Activated CD8-positive, alpha-beta T cell treated with anti-CD3 and anti-CD28 coated beads for 36 hours (primary cell): ENCODE measurements at regions not wholly inside any gene's neighbourhood (a gene's known extent, or its start where the extent isn't known, plus 50 kb on each side); places are given as distances from the start of the nearest gene placed in this dataset.

Source experiments
- ATAC-seq: fragments of 200-7000 bp; cut with Tn5 transposase; one replicate; pipeline ENCODE4 v1.10.0; 2021; ENCODE audit warnings: mild to moderate bottlenecking, moderate library complexity
- CTCF ChIA-PET: fragments of 350-600 bp; sonication (Branson Sonifier 250); formaldehyde crosslinking; loops from one replicate; lab custom pipeline; 2021; ENCODE audit warnings: antibody characterized with exemption; lab: Charles Lee
- POLR2A ChIA-PET: fragments of 350-600 bp; sonication (Branson Sonifier 250); formaldehyde crosslinking; loops from one replicate; lab custom pipeline; 2021; ENCODE audit warnings: antibody characterized with exemption; lab: Charles Lee
- DNase-seq: peaks from one replicate; pipeline ENCODE4 v3.0.0-alpha.2; 2020
- H3K27ac Mint-ChIP-seq: one replicate; pipeline ENCODE4 v1.8.0; 2021; ENCODE audit warnings: mild to moderate bottlenecking, mixed read lengths
- H3K27me3 Mint-ChIP-seq: one replicate; pipeline ENCODE4 v1.8.0; 2021; ENCODE audit warnings: mixed read lengths
- H3K36me3 Mint-ChIP-seq: one replicate; pipeline ENCODE4 v1.8.0; 2021; ENCODE audit warnings: low read depth, mixed read lengths
- H3K4me1 Mint-ChIP-seq: one replicate; pipeline ENCODE4 v1.8.0; 2021; ENCODE audit warnings: low read depth, mixed read lengths
- H3K4me3 Mint-ChIP-seq: one replicate; pipeline ENCODE4 v1.8.0; 2021; ENCODE audit warnings: mild to moderate bottlenecking, moderate library complexity, mixed read lengths
- H3K9me3 Mint-ChIP-seq: one replicate; pipeline ENCODE4 v1.8.0; 2021; ENCODE audit warnings: mixed read lengths
- intact Hi-C: fragments of 100-400 bp; cut with micrococcal nuclease; formaldehyde crosslinking; loops from one replicate; pipeline ENCODE4 v1.10.0; 2022
- TF ChIP-seq, protein P1 (sequence below): fragments of 200-600 bp; IDR thresholded peaks from one replicate; pipeline ENCODE4 v1.8.0; 2022; ENCODE audit warnings: antibody characterized with exemption, mild to moderate bottlenecking

DNA sequence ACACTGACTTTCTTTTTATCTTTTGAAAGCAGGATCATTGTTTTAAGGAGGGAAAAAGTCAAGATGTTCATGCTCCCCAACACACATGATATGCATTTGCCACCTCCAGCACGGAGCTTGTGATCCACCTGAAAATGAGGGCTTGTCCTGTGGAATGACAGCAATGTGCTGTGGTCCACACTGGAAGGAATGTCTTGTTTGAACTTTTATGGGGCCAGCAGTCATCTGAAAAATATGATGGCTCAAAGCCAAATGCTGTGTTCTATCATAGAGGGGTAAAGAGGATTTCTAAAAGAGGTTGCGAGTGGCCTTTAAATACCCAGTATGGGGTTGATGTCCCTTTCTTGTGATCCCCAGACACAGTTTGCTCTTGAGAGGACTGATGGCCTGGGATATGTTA lies 226.5 kb upstream of the SPRED2 start:
- ChIA-PET POLR2A (no interaction called here), CTCF (no interaction called here)
- Mint-ChIP-seq H3K4me1 (no peaks in the 10 kb centered on the region), H3K4me3 (no peak overlapping the region), H3K9me3 (no peaks in the 10 kb centered on the region), H3K27ac (no peak overlapping the region), H3K27me3 (peaks cover 5% of the 10 kb centered on the region), H3K36me3 (no peaks in the 10 kb centered on the region)
- TF ChIP-seq, protein P1, sequence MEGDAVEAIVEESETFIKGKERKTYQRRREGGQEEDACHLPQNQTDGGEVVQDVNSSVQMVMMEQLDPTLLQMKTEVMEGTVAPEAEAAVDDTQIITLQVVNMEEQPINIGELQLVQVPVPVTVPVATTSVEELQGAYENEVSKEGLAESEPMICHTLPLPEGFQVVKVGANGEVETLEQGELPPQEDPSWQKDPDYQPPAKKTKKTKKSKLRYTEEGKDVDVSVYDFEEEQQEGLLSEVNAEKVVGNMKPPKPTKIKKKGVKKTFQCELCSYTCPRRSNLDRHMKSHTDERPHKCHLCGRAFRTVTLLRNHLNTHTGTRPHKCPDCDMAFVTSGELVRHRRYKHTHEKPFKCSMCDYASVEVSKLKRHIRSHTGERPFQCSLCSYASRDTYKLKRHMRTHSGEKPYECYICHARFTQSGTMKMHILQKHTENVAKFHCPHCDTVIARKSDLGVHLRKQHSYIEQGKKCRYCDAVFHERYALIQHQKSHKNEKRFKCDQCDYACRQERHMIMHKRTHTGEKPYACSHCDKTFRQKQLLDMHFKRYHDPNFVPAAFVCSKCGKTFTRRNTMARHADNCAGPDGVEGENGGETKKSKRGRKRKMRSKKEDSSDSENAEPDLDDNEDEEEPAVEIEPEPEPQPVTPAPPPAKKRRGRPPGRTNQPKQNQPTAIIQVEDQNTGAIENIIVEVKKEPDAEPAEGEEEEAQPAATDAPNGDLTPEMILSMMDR, result no peak
- DNase-seq (no peak), ATAC-seq (no peak)
- intact Hi-C loops, result no loop called here

DNA sequence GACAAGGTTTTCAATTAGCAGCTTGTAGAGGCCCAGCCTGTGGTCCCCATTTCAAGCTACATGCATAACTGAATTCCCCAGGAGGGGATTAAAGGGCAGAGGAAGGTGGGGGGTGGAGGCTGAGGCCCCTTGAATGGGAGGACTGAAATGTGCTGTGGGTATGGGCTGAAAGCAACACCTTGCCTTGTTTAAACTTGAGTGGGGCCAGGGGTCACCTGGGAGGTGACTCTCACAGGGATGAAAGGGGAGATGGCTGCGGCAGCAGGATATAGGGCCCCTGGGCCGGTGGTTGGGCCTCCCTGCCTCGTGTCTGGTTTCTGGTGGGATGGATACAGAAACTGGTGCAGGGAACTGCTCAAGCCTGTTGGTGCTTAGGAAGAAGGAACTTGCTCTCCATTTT lies 225.9 kb upstream of the SPRED2 start:
- Mint-ChIP-seq H3K36me3 (no peaks in the 10 kb centered on the region), H3K9me3 (no peaks in the 10 kb centered on the region), H3K4me3 (no peak overlapping the region), H3K27me3 (peaks cover 3% of the 10 kb centered on the region), H3K27ac (no peak overlapping the region), H3K4me1 (no peaks in the 10 kb centered on the region)
- ChIA-PET CTCF (no interaction called here), POLR2A (no interaction called here)
- DNase-seq (no peak), ATAC-seq (no peak)
- TF ChIP-seq, protein P1, result no peak
- intact Hi-C loops, result no loop called here

DNA sequence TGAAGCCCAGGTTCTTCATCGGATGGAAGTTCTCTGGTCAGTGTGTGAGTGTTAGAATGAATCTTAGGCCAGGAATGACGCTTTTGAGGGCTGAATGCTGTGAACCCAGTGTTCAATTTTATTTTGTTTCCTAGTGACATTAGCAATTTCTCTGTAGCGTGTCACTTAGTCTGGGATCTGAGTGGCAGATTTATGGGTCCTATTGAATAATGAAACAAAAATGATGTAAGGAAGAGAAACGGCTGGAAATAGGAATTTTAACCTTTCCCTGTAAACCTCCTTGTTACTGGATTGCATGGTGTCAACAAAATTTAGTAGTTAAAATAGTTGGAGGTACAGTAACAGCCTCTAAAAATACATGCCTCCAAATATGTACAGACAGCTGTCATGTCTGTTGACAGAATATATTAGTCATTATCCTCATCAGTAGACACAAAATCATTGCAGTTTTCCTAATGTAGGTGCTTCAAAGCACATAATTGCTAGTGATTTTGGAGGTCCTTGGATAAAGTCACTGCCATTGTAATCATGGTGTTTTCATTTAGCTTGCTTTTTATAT lies 223.8 kb upstream of the SPRED2 start:
- DNase-seq (no peak), ATAC-seq (no peak)
- intact Hi-C loops, result no loop called here
- H3K9me3 Mint-ChIP-seq, result no peaks in the 10 kb centered on the region
- TF ChIP-seq, protein P1, result no peak
- peaks cover 3% of the 10 kb centered on the region for H3K27me3 Mint-ChIP-seq
- ChIA-PET POLR2A (no interaction called here), CTCF (interaction anchor here (0.7 to 1.5 kb wide), 2 partner anchors 12 to 16 kb away, joined by 3 to 6 read pairs; no protein-coding TSS in a partner anchor)
- no peaks in the 10 kb centered on the region for H3K36me3 Mint-ChIP-seq
- no peak overlapping the region for H3K27ac Mint-ChIP-seq
- no peak overlapping the region for H3K4me3 Mint-ChIP-seq
- H3K4me1 Mint-ChIP-seq, result no peaks in the 10 kb centered on the region

DNA sequence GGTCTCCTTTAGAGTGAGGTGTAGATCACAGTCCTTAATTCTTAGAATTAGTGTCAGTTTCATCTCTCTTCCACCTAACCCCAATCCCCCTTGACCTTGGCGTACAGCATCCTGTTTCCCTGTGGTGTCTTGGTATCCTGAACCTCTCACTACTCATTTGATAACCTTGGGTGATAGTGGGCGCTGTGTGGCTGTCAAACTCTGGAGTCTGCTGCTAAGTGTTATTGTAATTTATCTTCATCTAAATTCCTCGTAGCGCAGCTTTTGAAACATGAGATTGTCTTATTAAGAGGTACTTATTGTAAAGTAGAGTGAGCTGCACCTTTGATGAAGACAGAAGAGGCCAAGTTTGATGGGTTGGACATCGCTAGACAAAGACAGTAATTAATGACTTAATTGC lies 222.6 kb upstream of the SPRED2 start:
- no peak for DNase-seq
- intact Hi-C loops, result no loop called here

DNA sequence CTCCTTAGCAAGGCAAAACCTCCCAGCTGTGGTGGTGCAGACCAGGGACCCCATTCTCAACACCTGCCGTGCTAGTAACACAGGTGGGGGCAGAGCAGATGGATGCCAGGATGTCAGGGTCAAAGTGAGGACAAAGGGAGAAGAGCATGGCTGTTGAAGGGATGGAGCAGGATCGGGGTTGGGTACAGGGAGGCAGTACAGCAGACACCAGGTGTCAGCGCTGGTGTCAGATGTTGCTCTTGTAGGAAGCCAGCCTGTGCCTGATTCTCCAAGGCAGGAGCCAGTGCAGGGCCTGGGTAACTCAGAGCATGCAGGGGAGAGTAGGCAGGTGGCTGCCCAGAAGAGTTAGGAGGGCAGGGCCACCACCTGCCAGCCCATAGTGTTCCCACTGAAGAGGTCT lies 222.1 kb upstream of the SPRED2 start:
- Mint-ChIP-seq H3K4me1 (no peaks in the 10 kb centered on the region), H3K36me3 (no peaks in the 10 kb centered on the region), H3K27me3 (peaks cover 2% of the 10 kb centered on the region), H3K4me3 (no peak overlapping the region), H3K27ac (no peak overlapping the region), H3K9me3 (no peaks in the 10 kb centered on the region)
- ATAC-seq (no peak), DNase-seq (no peak)
- POLR2A ChIA-PET, result no interaction called here
- intact Hi-C loops, result no loop called here
- CTCF ChIA-PET, result interaction anchor here (1.6 kb wide), 1 partner anchor 14 kb away, joined by 5 read pairs; no protein-coding TSS in a partner anchor
- TF ChIP-seq, protein P1, result no peak

More for the DNA sequence above, 222.6 kb upstream of the SPRED2 start:
- Mint-ChIP-seq H3K36me3 (no peaks in the 10 kb centered on the region), H3K4me1 (no peaks in the 10 kb centered on the region), H3K9me3 (no peaks in the 10 kb centered on the region), H3K27ac (no peak overlapping the region), H3K4me3 (no peak overlapping the region), H3K27me3 (peaks cover 2% of the 10 kb centered on the region)
- ATAC-seq, result no peak
- ChIA-PET CTCF (no interaction called here), POLR2A (no interaction called here)
- TF ChIP-seq, protein P1, result no peak
